SK-N-SH (cell line): ENCODE measurements at regions not wholly inside any gene's neighbourhood (a gene's known extent, or its start where the extent isn't known, plus 50 kb on each side); places are given as distances from the start of the nearest gene placed in this dataset.

ENCODE experiments used
- CTCF ChIA-PET: fragments of 300-600, 350-600 bp; formaldehyde crosslinking; extraction: SDS; loops from one replicate; lab custom pipeline; 2021; lab: Yijun Ruan, JAX
- POLR2A ChIA-PET: fragments of 350-600 bp; sonication (Branson Sonifier 250); formaldehyde crosslinking; extraction: SDS; loops from one replicate; lab custom pipeline; 2020; ENCODE audit warnings: antibody characterized with exemption, inconsistent platforms; lab: Yijun Ruan, JAX
- DNase-seq: peaks from one replicate; pipeline ENCODE4 v3.0.0; 2012
- H2AFZ ChIP-seq: fragments of 200-600 bp; sonication (generic); 2 replicates; pipeline ENCODE4 v1.8.1; 2016; ENCODE audit warnings: antibody characterized with exemption, mild to moderate bottlenecking, low read depth
- H3F3A ChIP-seq: fragments of 200-600 bp; sonication (generic); replicated peaks from 2 replicates; pipeline ENCODE3; 2016; ENCODE audit warnings: antibody characterized with exemption, mild to moderate bottlenecking; ENCODE audit not compliant: insufficient read depth
- H3K27ac ChIP-seq, 2 experiments: fragments of 200-500 bp in 1 of 2; fragments of 200-600 bp in 1 of 2; sonication (Bioruptor generic) in 1 of 2; sonication (generic), shearing (Covaris generic) in 1 of 2; 2 replicates each; pipeline versions ENCODE4 v1.5.1 to v1.6.1; 2014 to 2016; ENCODE audit warnings: low read depth in 2 of 2, inconsistent platforms in 1 of 2, low read length in 1 of 2, mild to moderate bottlenecking in 1 of 2, mixed read lengths in 1 of 2
- H3K27me3 ChIP-seq: fragments of 200-600 bp; sonication (generic), shearing (Covaris generic); 2 replicates; pipeline ENCODE4 v1.6.1; 2016; ENCODE audit warnings: mixed run types; ENCODE audit not compliant: insufficient read depth
- H3K36me3 ChIP-seq, 2 experiments: fragments of 200-500 bp in 1 of 2; fragments of 200-600 bp in 1 of 2; sonication (Bioruptor generic) in 1 of 2; sonication (generic) in 1 of 2; replicated peaks in 1 of 2; 2 replicates each; pipeline versions ENCODE3 to v1.5.1; 2014 to 2016; ENCODE audit warnings: low read length in 1 of 2, mild to moderate bottlenecking in 1 of 2; ENCODE audit not compliant: insufficient read depth in 2 of 2, control insufficient read depth in 1 of 2
- H3K4me1 ChIP-seq, 2 experiments: fragments of 200-500 bp in 1 of 2; fragments of 200-600 bp in 1 of 2; sonication (Bioruptor generic) in 1 of 2; sonication (generic), shearing (Covaris generic) in 1 of 2; 2 replicates each; pipeline versions ENCODE4 v1.5.1 to v1.6.1; 2014 to 2016; ENCODE audit warnings: low read depth in 1 of 2, low read length in 1 of 2, mixed run types in 1 of 2; ENCODE audit not compliant: insufficient read depth in 2 of 2, control insufficient read depth in 1 of 2
- H3K4me2 ChIP-seq: fragments of 200-600 bp; sonication (generic), shearing (Covaris generic); 2 replicates; pipeline ENCODE4 v1.6.1; 2017; ENCODE audit warnings: mixed run types
- H3K4me3 ChIP-seq, 2 experiments: fragments of 200-500 bp in 1 of 2; fragments of 200-600 bp in 1 of 2; sonication (Bioruptor generic) in 1 of 2; sonication (generic), shearing (Covaris generic) in 1 of 2; 2 replicates each; pipeline versions ENCODE4 v1.5.1 to v1.8.1; 2014 to 2016; ENCODE audit warnings: low read depth in 2 of 2, inconsistent platforms in 1 of 2, low read length in 1 of 2, mild to moderate bottlenecking in 1 of 2, mixed read lengths in 1 of 2, moderate library complexity in 1 of 2
- H3K79me2 ChIP-seq: fragments of 200-600 bp; sonication (generic); 2 replicates; pipeline ENCODE4 v1.8.1; 2017; ENCODE audit warnings: mild to moderate bottlenecking; ENCODE audit not compliant: insufficient read depth
- H3K9ac ChIP-seq: fragments of 200-600 bp; sonication (generic); 2 replicates; pipeline ENCODE4 v1.6.1; 2017; ENCODE audit warnings: mixed run types
- H3K9me2 ChIP-seq: fragments of 200-600 bp; sonication (generic); 2 replicates; pipeline ENCODE4 v1.6.1; 2017; ENCODE audit warnings: mixed run types
- H3K9me3 ChIP-seq: fragments of 200-600 bp; sonication (generic); 2 replicates; pipeline ENCODE4 v1.6.1; 2017; ENCODE audit warnings: mixed run types, mild to moderate bottlenecking, moderate library complexity
- H4K20me1 ChIP-seq: fragments of 200-600 bp; sonication (generic); 2 replicates; pipeline ENCODE4 v1.6.1; 2017; ENCODE audit warnings: mild to moderate bottlenecking, mixed run types; ENCODE audit not compliant: insufficient read depth
- CHD2 ChIP-seq: fragments of 150-350 bp; IDR thresholded peaks from 2 replicates; pipeline ENCODE4 v1.6.1; 2018; ENCODE audit warnings: low read length; ENCODE audit not compliant: partially characterized antibody
- ELF1 ChIP-seq: IDR thresholded peaks from 2 replicates; pipeline ENCODE4 v1.4.0; 2012
- EP300 ChIP-seq, 2 experiments: IDR thresholded peaks; 2 replicates each; pipeline versions ENCODE4 v1.4.0 to v1.6.1; 2012; ENCODE audit warnings: borderline replicate concordance in 1 of 2, low read depth in 1 of 2, low read length in 1 of 2
- FOSL2 ChIP-seq: IDR thresholded peaks from 2 replicates; pipeline ENCODE4 v1.4.0; 2012; ENCODE audit warnings: low read depth, mild to moderate bottlenecking, moderate library complexity, borderline replicate concordance
- FOXJ3 ChIP-seq: sonication (generic); formaldehyde crosslinking; IDR thresholded peaks from 2 replicates; pipeline ENCODE4 v1.5.1; 2020; ENCODE audit warnings: mild to moderate bottlenecking, missing genetic modification reagents
- FOXM1 ChIP-seq: IDR thresholded peaks from 2 replicates; pipeline ENCODE4 v1.4.0; 2012; ENCODE audit warnings: low read depth, mild to moderate bottlenecking
- GABPA ChIP-seq: IDR thresholded peaks from 2 replicates; pipeline ENCODE4 v1.4.0; 2012; ENCODE audit warnings: low read depth, mild to moderate bottlenecking
- GATA2 ChIP-seq: sonication (generic); formaldehyde crosslinking; IDR thresholded peaks from 2 replicates; pipeline ENCODE4 v1.5.0; 2020; ENCODE audit warnings: mild to moderate bottlenecking, missing genetic modification reagents
- JUND ChIP-seq: IDR thresholded peaks from 2 replicates; pipeline ENCODE4 v1.4.0; 2012
- MAX ChIP-seq: IDR thresholded peaks from 2 replicates; pipeline ENCODE4 v1.4.0; 2012; ENCODE audit warnings: low read depth
- MEF2A ChIP-seq: IDR thresholded peaks from 2 replicates; pipeline ENCODE4 v1.4.0; 2012; ENCODE audit warnings: low read depth, borderline replicate concordance
- MXI1 ChIP-seq: IDR thresholded peaks from 2 replicates; pipeline ENCODE4 v1.6.1; 2012; ENCODE audit warnings: mild to moderate bottlenecking, low read depth, low read length, improper control_type of control experiment
- NRF1 ChIP-seq: IDR thresholded peaks from 2 replicates; pipeline ENCODE4 v1.6.1; 2012; ENCODE audit warnings: low read depth, mild to moderate bottlenecking, low read length
- POLR2AphosphoS5 ChIP-seq: IDR thresholded peaks from 2 replicates; pipeline ENCODE4 v1.6.1; 2012; ENCODE audit warnings: low read depth, low read length
- RAD21 ChIP-seq: IDR thresholded peaks from 2 replicates; pipeline ENCODE4 v1.6.1; 2012; ENCODE audit warnings: mild to moderate bottlenecking, low read length
- RFX5 ChIP-seq: IDR thresholded peaks from 2 replicates; pipeline ENCODE4 v1.6.1; 2012; ENCODE audit warnings: mild to moderate bottlenecking, improper control_type of control experiment, low read length
- RXRA ChIP-seq: IDR thresholded peaks from 2 replicates; pipeline ENCODE4 v1.4.0; 2012; ENCODE audit warnings: low read depth, mild to moderate bottlenecking, borderline replicate concordance
- SMC3 ChIP-seq: IDR thresholded peaks from 2 replicates; pipeline ENCODE4 v1.6.1; 2012; ENCODE audit warnings: low read depth, low read length, improper control_type of control experiment
- TAF1 ChIP-seq: IDR thresholded peaks from 2 replicates; pipeline ENCODE4 v1.6.1; 2012; ENCODE audit warnings: low read depth, mild to moderate bottlenecking, low read length, moderate library complexity, borderline replicate concordance
- TEAD4 ChIP-seq: IDR thresholded peaks from 2 replicates; pipeline ENCODE4 v1.4.0; 2012; ENCODE audit warnings: mild to moderate bottlenecking, borderline replicate concordance; ENCODE audit not compliant: insufficient read depth
- YY1 ChIP-seq: IDR thresholded peaks from 2 replicates; pipeline ENCODE4 v1.4.0; 2012; ENCODE audit warnings: low read depth, mild to moderate bottlenecking
- WGBS: methylation state at CpG from one replicate; pipeline ENCODE4 v1.1.6; 2017; ENCODE audit warnings: low lambda C conversion rate; 5-methylcytosine and 5-hydroxymethylcytosine counted together
- TF ChIP-seq, protein P1 (sequence below): IDR thresholded peaks from 2 replicates; pipeline ENCODE4; 2012
- TF ChIP-seq, protein P2 (sequence below): IDR thresholded peaks from 2 replicates; pipeline ENCODE4 v1.6.1; 2012; ENCODE audit warnings: mild to moderate bottlenecking, low read depth, low read length, moderate library complexity
- TF ChIP-seq, protein P3 (sequence below): fragments of 150-350 bp; IDR thresholded peaks from 2 replicates; pipeline ENCODE4 v1.6.1; 2017; ENCODE audit warnings: antibody characterized with exemption, low read length, low read depth, borderline replicate concordance

- no peaks in the 10 kb centered on the region for H3K9me3 ChIP-seq
- no peak overlapping the region for H3K27ac ChIP-seq
- H3K4me2 ChIP-seq = no peak overlapping the region
- no peaks in the 10 kb centered on the region for H3K27me3 ChIP-seq
- H3K79me2 ChIP-seq = no peaks in the 10 kb centered on the region
- no peak overlapping the region for H3K4me3 ChIP-seq
- no peaks in the 10 kb centered on the region for H4K20me1 ChIP-seq
- CTCF ChIA-PET = interaction anchor here (0.8 to 1.4 kb wide), 2 partner anchors 10 to 170 kb away, joined by 3 to 4 read pairs; partner anchors contain the start of gene NR3C1
- no peak overlapping the region for H3K9ac ChIP-seq
- POLR2A ChIA-PET = no interaction called here
- no peaks in the 10 kb centered on the region for H3K9me2 ChIP-seq
- TF ChIP-seq, protein P1, sequence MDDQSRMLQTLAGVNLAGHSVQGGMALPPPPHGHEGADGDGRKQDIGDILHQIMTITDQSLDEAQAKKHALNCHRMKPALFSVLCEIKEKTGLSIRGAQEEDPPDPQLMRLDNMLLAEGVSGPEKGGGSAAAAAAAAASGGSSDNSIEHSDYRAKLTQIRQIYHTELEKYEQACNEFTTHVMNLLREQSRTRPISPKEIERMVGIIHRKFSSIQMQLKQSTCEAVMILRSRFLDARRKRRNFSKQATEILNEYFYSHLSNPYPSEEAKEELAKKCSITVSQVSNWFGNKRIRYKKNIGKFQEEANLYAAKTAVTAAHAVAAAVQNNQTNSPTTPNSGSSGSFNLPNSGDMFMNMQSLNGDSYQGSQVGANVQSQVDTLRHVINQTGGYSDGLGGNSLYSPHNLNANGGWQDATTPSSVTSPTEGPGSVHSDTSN = no peak
- TF ChIP-seq MEF2A = no peak
- no peak for TF ChIP-seq TAF1
- no peak for TF ChIP-seq NRF1
- TF ChIP-seq, protein P2, sequence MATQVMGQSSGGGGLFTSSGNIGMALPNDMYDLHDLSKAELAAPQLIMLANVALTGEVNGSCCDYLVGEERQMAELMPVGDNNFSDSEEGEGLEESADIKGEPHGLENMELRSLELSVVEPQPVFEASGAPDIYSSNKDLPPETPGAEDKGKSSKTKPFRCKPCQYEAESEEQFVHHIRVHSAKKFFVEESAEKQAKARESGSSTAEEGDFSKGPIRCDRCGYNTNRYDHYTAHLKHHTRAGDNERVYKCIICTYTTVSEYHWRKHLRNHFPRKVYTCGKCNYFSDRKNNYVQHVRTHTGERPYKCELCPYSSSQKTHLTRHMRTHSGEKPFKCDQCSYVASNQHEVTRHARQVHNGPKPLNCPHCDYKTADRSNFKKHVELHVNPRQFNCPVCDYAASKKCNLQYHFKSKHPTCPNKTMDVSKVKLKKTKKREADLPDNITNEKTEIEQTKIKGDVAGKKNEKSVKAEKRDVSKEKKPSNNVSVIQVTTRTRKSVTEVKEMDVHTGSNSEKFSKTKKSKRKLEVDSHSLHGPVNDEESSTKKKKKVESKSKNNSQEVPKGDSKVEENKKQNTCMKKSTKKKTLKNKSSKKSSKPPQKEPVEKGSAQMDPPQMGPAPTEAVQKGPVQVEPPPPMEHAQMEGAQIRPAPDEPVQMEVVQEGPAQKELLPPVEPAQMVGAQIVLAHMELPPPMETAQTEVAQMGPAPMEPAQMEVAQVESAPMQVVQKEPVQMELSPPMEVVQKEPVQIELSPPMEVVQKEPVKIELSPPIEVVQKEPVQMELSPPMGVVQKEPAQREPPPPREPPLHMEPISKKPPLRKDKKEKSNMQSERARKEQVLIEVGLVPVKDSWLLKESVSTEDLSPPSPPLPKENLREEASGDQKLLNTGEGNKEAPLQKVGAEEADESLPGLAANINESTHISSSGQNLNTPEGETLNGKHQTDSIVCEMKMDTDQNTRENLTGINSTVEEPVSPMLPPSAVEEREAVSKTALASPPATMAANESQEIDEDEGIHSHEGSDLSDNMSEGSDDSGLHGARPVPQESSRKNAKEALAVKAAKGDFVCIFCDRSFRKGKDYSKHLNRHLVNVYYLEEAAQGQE = no peak
- no peak for TF ChIP-seq GATA2
- no peak for TF ChIP-seq CHD2
- TF ChIP-seq EP300 (IDR thresholded peaks at IDR 0.05; ENCODE audit: borderline replicate concordance in 1 of 2, low read depth in 1 of 2, low read length in 1 of 2) = no peak
- TF ChIP-seq SMC3 = no peak
- TF ChIP-seq ELF1 = no peak
- WGBS = 98% methylated on average over 3 of the region's 3 CpGs
- H3K36me3 ChIP-seq = no peaks in the 10 kb centered on the region
- no peak overlapping the region for H2AFZ ChIP-seq
- peaks cover 18% of the 10 kb centered on the region for H3F3A ChIP-seq
- H3K4me1 ChIP-seq = peaks cover 0 to 13% of the 10 kb centered on the region in 2 experiments; a peak in 1 of 4 replicates
- no peak for DNase-seq
Observed at GRCh38 chr5:143573568-143574170, 170.2 kb upstream of the NR3C1 start.

GRCh38 chr5:143572671-143573070, 169.2 kb upstream of the NR3C1 start:
- Histone ChIP-seq H2AFZ (no peak overlapping the region), H3K9me3 (no peaks in the 10 kb centered on the region), H3K9ac (no peak overlapping the region), H3K36me3 (no peaks in the 10 kb centered on the region), H3K79me2 (no peaks in the 10 kb centered on the region), H3K9me2 (no peaks in the 10 kb centered on the region), H3K27ac (no peak overlapping the region), H3K4me1 (peaks cover 0 to 13% of the 10 kb centered on the region in 2 experiments; a peak in 1 of 4 replicates), H3K27me3 (no peaks in the 10 kb centered on the region), H3K4me2 (no peak overlapping the region), H3K4me3 (no peak overlapping the region), H4K20me1 (no peaks in the 10 kb centered on the region), H3F3A (peaks cover 18% of the 10 kb centered on the region)
- CTCF ChIA-PET = interaction anchor here (1.1 to 1.4 kb wide), 2 partner anchors 10 to 11 kb away, joined by 3 to 4 read pairs; no protein-coding TSS in a partner anchor
- no peak for DNase-seq
- POLR2A ChIA-PET = no interaction called here
- WGBS = 77% methylated on average over 5 of the region's 5 CpGs
- TF ChIP-seq RFX5 (no peak), YY1 (no peak), GABPA (no peak), POLR2AphosphoS5 (no peak), MAX (no peak), ELF1 (no peak), RXRA (no peak), TEAD4 (no peak), RAD21 (no peak), GATA2 (no peak), MXI1 (no peak), MEF2A (no peak), FOSL2 (no peak), EP300 (IDR thresholded peaks at IDR 0.05; ENCODE audit: borderline replicate concordance in 1 of 2, low read depth in 1 of 2, low read length in 1 of 2) (no peak), FOXJ3 (no peak), SMC3 (no peak), JUND (no peak), FOXM1 (no peak)
- TF ChIP-seq, protein P3, sequence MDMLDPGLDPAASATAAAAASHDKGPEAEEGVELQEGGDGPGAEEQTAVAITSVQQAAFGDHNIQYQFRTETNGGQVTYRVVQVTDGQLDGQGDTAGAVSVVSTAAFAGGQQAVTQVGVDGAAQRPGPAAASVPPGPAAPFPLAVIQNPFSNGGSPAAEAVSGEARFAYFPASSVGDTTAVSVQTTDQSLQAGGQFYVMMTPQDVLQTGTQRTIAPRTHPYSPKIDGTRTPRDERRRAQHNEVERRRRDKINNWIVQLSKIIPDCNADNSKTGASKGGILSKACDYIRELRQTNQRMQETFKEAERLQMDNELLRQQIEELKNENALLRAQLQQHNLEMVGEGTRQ = no peak
